ENCODE measurements at regions not wholly inside any gene's neighbourhood (a gene's known extent, or its start where the extent isn't known, plus 50 kb on each side); places are given as distances from the start of the nearest gene placed in this dataset.
A peak's percentile ranks its signal among the peaks of the same experiment; 100 is the strongest.
"Not testable (repeated sequence)": the region's sequence is repeated elsewhere in the genome, so short reads cannot be mapped to it uniquely, and the experiment has no call there.

DNA sequence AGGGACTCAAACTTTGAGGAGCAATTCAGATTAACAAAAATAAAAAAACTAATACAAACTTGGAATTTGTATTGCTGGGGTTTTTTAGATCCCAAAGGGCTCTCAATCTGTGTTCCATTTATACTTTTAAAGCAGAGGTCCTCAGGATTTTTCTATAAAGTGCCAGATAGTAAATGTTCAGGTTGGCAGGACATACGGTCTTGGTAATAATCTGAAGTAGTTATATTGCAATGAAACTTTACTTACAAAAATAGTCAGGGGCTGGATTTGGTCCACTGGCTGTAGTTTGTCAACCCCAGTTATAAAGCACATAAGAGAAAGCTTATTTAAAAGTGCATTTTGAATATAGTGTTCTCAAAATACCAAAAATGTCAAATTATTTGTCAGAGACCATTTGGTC is 164.1 kb upstream of the CTSO start:
- Histone ChIP-seq H3K27ac (no peak overlapping the region), H3K4me1 (replicated peaks in 1 of 2) (no peaks in the 10 kb centered on the region), H3K4me3 (no peak overlapping the region)
- WGBS, 10 experiments: 33 to 100% (median 80%) methylated on average over 1 of the region's 1 CpG; no CpG with 5 or more reads in 3 of the 10 experiments
- in situ Hi-C loops (cut with MboI; ENCODE audit: low pct_unique_long_range_greater_than_20kb in 2 of 9, low sequenced_read_pairs in 9 of 9, unreplicated experiment in 9 of 9): no loop called here
- ATAC-seq (replicated peaks in 6 of 8): no peak

DNA sequence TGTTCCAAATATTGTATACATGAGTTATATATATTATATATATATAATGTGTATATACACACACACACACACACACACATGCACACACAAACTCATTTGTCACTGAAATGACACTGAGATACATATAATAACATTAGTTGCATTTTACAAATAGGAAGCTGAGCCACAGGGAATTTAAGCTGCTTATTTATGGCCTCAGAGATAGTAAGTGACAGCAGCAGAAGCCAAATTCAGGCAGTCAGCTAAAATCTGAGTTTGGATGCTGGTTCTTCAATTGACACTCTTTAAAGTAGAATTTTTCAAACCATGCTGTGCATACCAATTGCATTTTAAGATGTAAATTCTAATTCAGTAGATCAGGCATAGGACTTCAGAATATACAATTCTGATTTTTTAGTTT is 163.3 kb upstream of the CTSO start:
- no peak overlapping the region for H3K27ac ChIP-seq
- in situ Hi-C loops (cut with MboI; ENCODE audit: low pct_unique_long_range_greater_than_20kb in 2 of 9, low sequenced_read_pairs in 9 of 9, unreplicated experiment in 9 of 9): no loop called here
- ATAC-seq (replicated peaks in 6 of 8): no peak
- no peaks in the 10 kb centered on the region for H3K4me1 ChIP-seq (replicated peaks in 1 of 2)
- no peak overlapping the region for H3K4me3 ChIP-seq

DNA sequence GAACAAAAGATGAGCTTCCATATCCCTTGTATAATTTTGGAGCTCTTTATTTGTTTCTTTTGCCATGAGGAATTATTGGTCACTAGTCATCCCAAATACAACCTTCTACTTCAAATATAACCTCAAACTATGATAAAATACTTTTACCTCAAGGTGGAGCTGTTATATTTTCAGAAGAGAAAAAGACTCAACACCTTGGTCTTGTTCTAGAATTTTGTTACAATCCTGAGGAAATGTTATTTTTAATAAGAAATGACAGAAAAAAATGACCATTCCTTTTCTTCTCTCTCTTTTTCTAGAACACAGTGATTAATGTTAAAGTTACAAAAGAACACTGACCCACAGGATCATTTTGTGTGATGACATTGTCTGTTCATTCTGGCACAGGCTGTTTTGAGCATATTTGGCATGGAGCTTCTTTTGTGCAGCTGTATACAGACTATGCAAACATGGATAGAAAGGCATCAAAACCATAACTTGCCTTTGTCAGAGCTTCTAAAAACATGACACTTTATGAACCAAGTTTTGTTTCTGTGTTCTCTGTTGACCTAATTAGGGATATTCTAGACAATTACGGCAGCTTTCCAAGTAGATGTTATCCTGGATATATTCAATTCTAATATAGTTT is 159.6 kb upstream of the CTSO start:
- in situ Hi-C loops (cut with MboI; ENCODE audit: low pct_unique_long_range_greater_than_20kb in 2 of 9, low sequenced_read_pairs in 9 of 9, unreplicated experiment in 9 of 9): no loop called here
- 0 to 100% (median 60%) methylated on average over 1 of the region's 1 CpG; no CpG with 5 or more reads in 1 of the 10 experiments for WGBS, 10 experiments
- no peak overlapping the region for H3K27ac ChIP-seq
- H3K4me3 ChIP-seq: no peak overlapping the region
- no peaks in the 10 kb centered on the region for H3K4me1 ChIP-seq (replicated peaks in 1 of 2)
- peak in 1 of 8 experiments; percentile 49 for ATAC-seq (replicated peaks in 6 of 8)

DNA sequence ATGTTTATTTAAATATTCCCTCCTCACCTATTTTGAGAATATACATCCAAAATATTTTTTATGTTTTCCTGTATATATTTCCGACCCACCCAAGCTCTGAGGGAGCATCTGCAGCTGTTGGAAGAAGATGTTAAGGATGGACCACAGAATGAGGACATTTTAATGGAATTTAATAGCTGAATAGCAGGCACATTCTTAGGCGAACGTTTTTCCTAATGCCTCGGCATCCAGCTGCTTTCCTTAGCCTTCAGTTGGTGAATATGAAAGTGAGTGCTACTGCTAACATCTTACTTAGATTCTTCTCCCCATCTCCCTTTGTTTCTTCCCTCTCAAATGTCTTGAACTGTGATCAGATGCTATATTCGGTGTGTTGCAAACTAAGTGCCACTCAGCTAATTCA is 158.0 kb upstream of the CTSO start:
- no peak overlapping the region for H3K27ac ChIP-seq
- in situ Hi-C loops (cut with MboI; ENCODE audit: low pct_unique_long_range_greater_than_20kb in 2 of 9, low sequenced_read_pairs in 9 of 9, unreplicated experiment in 9 of 9): no loop called here
- no peak for ATAC-seq (replicated peaks in 6 of 8)
- no peaks in the 10 kb centered on the region for H3K4me1 ChIP-seq (replicated peaks in 1 of 2)
- H3K4me3 ChIP-seq: no peak overlapping the region
- WGBS, 10 experiments: 20 to 100% (median 51%) methylated on average over 1 to 5 of the region's 5 CpGs; no CpG with 5 or more reads in 2 of the 10 experiments

DNA sequence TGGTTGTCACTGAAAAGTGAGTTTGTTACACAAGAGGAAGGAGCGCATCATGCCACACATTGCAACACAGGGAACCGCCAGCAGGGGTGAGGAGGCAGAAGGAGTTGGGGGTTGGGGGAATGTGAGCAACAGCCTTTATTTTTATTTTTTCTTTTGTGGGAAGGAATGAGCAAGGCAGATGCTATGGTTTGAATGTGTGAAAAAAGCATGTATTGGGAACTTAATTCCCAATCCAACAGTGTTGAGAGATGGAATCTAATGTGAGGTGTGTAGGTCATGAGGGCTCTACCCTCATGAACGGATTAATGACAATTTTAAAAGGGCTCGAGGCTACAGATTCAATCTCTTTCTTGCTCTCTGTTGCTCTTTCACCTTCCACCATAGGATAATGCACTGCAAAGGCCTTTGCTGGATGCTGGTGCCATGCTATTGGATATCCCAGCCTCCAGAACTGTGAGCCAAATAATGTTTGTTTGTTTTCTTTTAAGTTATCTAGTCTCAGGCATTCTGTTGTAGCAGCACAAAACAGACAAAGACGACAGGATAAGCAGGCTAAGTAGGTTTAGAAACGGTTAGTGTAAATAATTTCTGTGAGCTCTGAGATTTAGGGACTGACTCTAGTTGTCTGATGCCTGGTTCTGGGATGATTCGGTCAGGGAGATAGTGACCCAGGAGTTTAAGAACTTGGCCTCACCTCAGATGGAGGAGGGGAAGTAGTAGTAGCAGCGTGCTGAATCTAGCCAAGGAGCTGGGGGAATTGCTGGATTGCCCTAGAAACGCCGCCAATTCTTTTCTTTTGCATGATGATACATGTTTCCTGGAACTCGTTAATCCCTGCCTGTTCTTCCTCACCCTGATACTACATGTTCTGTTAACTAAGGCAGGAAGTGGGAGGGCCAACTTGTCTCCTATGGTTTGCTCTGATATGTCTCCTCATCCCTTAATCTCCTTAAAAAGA is 156.6 kb upstream of the CTSO start:
- ATAC-seq (replicated peaks in 6 of 8): peak in 2 of 8 experiments; percentile 37 to 59
- H3K27ac ChIP-seq: no peak overlapping the region
- WGBS, 10 experiments: 0 to 88% (median 71%) methylated on average over 1 to 10 of the region's 11 CpGs; no CpG with 5 or more reads in 2 of the 10 experiments
- no peaks in the 10 kb centered on the region for H3K4me1 ChIP-seq (replicated peaks in 1 of 2)
- in situ Hi-C loops (cut with MboI; ENCODE audit: low pct_unique_long_range_greater_than_20kb in 2 of 9, low sequenced_read_pairs in 9 of 9, unreplicated experiment in 9 of 9): no loop called here
- H3K4me3 ChIP-seq: no peak overlapping the region

DNA sequence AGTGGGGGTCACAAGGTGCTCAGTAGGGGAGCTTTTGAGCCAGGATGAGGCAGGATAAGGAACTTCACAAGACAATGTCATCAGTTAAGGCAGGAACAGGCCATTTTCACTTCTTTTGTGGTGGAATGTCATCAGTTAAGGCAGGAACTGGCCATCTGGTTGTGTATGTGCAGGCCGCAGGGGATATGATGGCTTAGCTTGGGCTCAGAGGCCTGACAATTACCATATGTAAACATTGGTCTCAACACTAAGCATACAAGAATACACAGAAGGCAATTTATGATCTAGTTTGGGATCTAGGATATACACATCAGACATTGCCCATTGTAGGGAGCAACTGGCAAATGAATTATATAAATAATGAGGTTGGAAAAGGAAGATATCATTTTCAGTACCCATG is 155.4 kb upstream of the CTSO start:
- 75 to 89% methylated on average over 1 of the region's 1 CpG; no CpG with 5 or more reads in 8 of the 10 experiments for WGBS, 10 experiments
- ATAC-seq (replicated peaks in 6 of 8): peak in 2 of 8 experiments; percentile 47 to 70
- H3K4me3 ChIP-seq; in situ Hi-C loops (cut with MboI; ENCODE audit: low pct_unique_long_range_greater_than_20kb in 2 of 9, low sequenced_read_pairs in 9 of 9, unreplicated experiment in 9 of 9); H3K4me1 ChIP-seq (replicated peaks in 1 of 2); H3K27ac ChIP-seq: not testable (repeated sequence)

DNA sequence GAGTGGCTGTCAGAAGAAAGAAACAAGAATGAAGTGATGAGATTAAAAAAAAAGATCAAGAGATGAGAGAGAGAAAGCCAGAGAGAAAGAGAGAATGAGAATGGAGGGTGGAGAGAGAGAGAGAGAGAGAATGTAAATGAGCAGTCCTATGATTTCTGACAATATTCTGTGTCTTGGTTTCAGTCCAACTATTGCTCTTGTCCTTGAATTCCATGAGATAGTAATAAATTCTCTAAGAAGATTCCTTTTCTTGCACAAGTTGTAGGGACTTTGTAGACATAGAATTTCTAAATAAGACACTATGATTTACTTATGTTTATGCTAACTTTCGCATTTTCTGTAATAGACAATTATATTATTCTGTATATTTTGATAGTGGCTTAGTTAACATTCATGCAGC is 149.6 kb upstream of the CTSO start:
- no peaks in the 10 kb centered on the region for H3K4me1 ChIP-seq (replicated peaks in 1 of 2)
- 44 to 100% (median 82%) methylated on average over 1 of the region's 1 CpG; no CpG with 5 or more reads in 2 of the 10 experiments for WGBS, 10 experiments

DNA sequence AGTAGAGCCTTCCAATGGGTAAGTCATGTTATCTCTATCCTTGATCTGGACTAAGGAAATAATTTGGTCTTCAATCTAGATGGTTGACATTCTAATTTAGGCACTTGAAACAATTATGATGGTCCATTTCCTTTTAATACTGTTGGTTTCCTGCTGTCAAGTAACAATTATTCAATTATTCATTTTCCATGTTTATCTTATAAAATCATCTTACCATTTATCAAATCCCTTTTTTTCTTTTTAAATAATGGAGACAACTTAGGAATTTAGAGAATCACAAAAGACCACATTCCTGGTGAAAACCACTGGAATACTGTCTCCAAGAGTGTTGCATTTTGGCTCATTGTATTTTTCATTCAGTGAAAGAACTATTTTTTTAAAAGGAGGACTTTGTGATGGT is 148.7 kb upstream of the CTSO start:
- in situ Hi-C loops (cut with MboI; ENCODE audit: low pct_unique_long_range_greater_than_20kb in 2 of 9, low sequenced_read_pairs in 9 of 9, unreplicated experiment in 9 of 9): no loop called here
- H3K27ac ChIP-seq: no peak overlapping the region
- no peaks in the 10 kb centered on the region for H3K4me1 ChIP-seq (replicated peaks in 1 of 2)
- no peak for ATAC-seq (replicated peaks in 6 of 8)
- no peak overlapping the region for H3K4me3 ChIP-seq

More for the DNA sequence above, 149.6 kb upstream of the CTSO start:
- in situ Hi-C loops (cut with MboI; ENCODE audit: low pct_unique_long_range_greater_than_20kb in 2 of 9, low sequenced_read_pairs in 9 of 9, unreplicated experiment in 9 of 9): no loop called here
- no peak for ATAC-seq (replicated peaks in 6 of 8)
- no peak overlapping the region for H3K27ac ChIP-seq
- H3K4me3 ChIP-seq: no peak overlapping the region

DNA sequence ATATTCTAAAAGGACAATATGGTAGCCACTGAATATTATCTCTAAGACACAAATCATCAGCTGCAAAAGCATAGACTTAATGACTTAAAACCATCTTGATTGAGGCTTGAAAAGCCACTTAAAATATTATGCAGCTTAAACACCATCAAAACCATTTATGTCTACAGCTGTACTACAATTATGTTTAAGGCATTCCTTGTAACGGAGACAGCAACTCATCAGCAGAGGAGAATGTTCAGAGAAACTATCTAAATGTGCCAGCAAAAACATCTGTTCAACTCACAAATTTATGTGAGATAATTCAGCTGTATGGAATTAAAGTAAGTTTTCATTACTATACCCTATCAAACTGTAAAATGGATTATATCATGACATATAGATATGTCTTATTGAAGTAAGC is 147.9 kb upstream of the CTSO start:
- Histone ChIP-seq H3K4me1 (replicated peaks in 1 of 2) (no peaks in the 10 kb centered on the region), H3K27ac (no peak overlapping the region), H3K4me3 (no peak overlapping the region)
- in situ Hi-C loops (cut with MboI; ENCODE audit: low pct_unique_long_range_greater_than_20kb in 2 of 9, low sequenced_read_pairs in 9 of 9, unreplicated experiment in 9 of 9): no loop called here
- 0 to 100% (median 20%) methylated on average over 1 of the region's 1 CpG; no CpG with 5 or more reads in 5 of the 10 experiments for WGBS, 10 experiments
- ATAC-seq (replicated peaks in 6 of 8): no peak

DNA sequence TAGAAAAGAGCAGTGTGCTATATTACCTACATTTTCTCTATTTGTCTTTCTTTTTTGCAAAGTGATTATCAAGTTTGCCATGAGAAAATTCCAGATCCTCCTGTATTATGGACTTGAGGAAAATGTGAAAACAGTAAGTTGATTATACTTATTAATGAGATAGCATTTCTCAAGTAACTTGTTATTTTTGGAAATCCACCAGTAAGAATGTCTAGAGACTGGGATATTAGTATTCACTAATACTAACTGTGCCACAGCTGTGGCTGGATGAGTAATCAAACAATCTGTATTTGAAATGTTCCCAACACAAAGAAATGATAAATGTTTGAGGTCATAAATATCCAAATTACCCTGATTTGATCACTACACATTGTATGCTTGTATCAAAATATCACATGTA is 147.0 kb upstream of the CTSO start:
- ATAC-seq (replicated peaks in 6 of 8): no peak
- H3K27ac ChIP-seq: no peak overlapping the region
- H3K4me1 ChIP-seq (replicated peaks in 1 of 2): no peaks in the 10 kb centered on the region
- no peak overlapping the region for H3K4me3 ChIP-seq
- in situ Hi-C loops (cut with MboI; ENCODE audit: low pct_unique_long_range_greater_than_20kb in 2 of 9, low sequenced_read_pairs in 9 of 9, unreplicated experiment in 9 of 9): no loop called here

DNA sequence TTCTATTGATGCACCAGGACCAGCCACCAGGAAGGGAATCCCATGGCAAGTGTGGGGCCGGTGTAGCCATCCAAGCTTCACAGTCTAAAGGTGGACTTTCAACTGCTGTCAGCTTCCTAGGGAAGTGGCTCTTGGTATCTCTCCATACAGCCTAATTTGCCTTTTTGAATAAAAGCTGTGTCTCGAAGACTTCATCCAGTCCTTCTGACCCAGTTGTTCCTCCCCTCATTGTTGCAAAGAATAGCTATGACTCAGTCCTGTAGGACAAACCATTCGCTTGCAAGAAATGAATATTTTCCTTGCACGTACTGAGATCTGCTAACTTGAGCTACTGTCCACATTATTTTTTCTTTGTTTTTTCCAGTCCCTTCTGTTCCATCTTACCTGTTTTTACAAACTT is 145.1 kb upstream of the CTSO start:
- no peak overlapping the region for H3K4me3 ChIP-seq
- no peaks in the 10 kb centered on the region for H3K4me1 ChIP-seq (replicated peaks in 1 of 2)
- in situ Hi-C loops (cut with MboI; ENCODE audit: low pct_unique_long_range_greater_than_20kb in 2 of 9, low sequenced_read_pairs in 9 of 9, unreplicated experiment in 9 of 9): no loop called here
- H3K27ac ChIP-seq: no peak overlapping the region
- ATAC-seq (replicated peaks in 6 of 8): peak in 4 of 8 experiments; percentile 23 to 71 (median 47)
- 28 to 100% (median 73%) methylated on average over 2 to 4 of the region's 4 CpGs for WGBS, 10 experiments

DNA sequence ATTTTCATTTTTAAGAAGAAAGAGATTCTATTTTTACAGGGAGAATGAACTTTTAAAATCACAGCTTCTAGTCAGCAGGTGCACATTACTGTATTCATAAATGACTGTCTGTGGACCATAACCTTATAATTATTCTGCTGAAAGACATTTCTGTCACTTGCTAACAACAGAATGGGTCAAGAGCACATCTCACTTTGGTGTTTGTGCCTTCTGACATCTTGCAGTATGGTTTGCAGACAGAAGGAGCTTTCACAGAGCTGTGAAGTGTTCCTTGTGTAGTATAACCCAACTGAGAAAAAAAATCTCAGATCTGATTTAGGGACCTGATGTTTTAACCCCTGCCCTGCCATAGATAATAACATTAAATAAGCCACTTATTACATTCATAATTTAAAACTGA is 131.4 kb upstream of the CTSO start:
- Histone ChIP-seq H3K4me3 (no peak overlapping the region), H3K27ac (no peak overlapping the region), H3K4me1 (replicated peaks in 1 of 2) (peaks cover 0 to 8% of the 10 kb centered on the region in 2 donors)
- no peak for ATAC-seq (replicated peaks in 6 of 8)
- in situ Hi-C loops (cut with MboI; ENCODE audit: low pct_unique_long_range_greater_than_20kb in 2 of 9, low sequenced_read_pairs in 9 of 9, unreplicated experiment in 9 of 9): no loop called here

DNA sequence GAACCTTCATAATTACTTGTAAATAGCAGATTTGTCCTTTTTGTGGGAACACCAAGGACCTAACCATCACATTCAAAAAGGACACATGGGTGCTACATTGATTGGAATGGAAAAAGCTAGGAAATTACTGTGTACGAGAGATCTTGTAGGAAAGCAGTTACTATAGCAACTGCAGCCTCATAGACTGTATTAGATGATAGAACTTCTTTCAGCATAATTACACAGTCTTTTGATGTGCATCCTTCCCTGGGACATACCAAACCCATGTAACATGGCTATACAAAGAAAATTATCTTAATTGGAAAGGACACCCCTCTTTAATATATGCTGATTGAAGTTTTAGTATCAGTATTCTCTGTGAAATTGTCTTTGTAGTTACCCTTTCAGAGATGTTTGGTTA is 130.7 kb upstream of the CTSO start:
- 9 to 86% (median 22%) methylated on average over 1 of the region's 1 CpG; no CpG with 5 or more reads in 4 of the 10 experiments for WGBS, 10 experiments
- peak in 5 of 8 experiments; percentile 57 to 84 (median 68) for ATAC-seq (replicated peaks in 6 of 8)
- in situ Hi-C loops (cut with MboI; ENCODE audit: low pct_unique_long_range_greater_than_20kb in 2 of 9, low sequenced_read_pairs in 9 of 9, unreplicated experiment in 9 of 9): no loop called here
- peaks cover 0 to 8% of the 10 kb centered on the region in 2 donors for H3K4me1 ChIP-seq (replicated peaks in 1 of 2)
- H3K4me3 ChIP-seq: no peak overlapping the region
- H3K27ac ChIP-seq: no peak overlapping the region

DNA sequence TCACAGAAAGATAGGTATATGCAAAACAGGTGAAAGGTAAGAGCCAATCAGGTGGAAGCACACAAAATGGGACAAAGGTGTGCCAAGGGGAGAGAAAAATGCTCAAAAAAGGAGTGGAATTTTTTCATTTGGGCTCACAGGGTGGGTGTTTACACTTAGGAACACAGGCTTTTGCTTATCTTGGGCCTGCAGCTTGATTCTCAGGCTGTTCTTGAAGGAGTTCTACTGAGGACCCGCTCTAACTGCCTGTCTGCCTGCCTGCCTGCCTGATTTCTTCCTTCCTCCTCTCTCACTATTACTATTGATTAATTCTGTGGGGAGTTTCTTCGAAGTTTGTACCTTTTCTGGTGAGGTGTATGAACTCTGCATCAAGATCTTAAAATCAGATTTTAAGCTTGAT is 120.3 kb upstream of the CTSO start:
- in situ Hi-C loops (cut with MboI; ENCODE audit: low pct_unique_long_range_greater_than_20kb in 2 of 9, low sequenced_read_pairs in 9 of 9, unreplicated experiment in 9 of 9): no loop called here
- ATAC-seq (replicated peaks in 6 of 8): no peak
- 0 to 90% (median 30%) methylated on average over 1 to 2 of the region's 2 CpGs; no CpG with 5 or more reads in 2 of the 10 experiments for WGBS, 10 experiments
- Histone ChIP-seq H3K4me1 (replicated peaks in 1 of 2) (no peaks in the 10 kb centered on the region), H3K4me3 (no peak overlapping the region), H3K27ac (no peak overlapping the region)

Measured in motor neuron (in vitro differentiated cells).